ENCODE measurements at regions not wholly inside any gene's neighbourhood (a gene's known extent, or its start where the extent isn't known, plus 50 kb on each side); places are given as distances from the start of the nearest gene placed in this dataset.

DNA sequence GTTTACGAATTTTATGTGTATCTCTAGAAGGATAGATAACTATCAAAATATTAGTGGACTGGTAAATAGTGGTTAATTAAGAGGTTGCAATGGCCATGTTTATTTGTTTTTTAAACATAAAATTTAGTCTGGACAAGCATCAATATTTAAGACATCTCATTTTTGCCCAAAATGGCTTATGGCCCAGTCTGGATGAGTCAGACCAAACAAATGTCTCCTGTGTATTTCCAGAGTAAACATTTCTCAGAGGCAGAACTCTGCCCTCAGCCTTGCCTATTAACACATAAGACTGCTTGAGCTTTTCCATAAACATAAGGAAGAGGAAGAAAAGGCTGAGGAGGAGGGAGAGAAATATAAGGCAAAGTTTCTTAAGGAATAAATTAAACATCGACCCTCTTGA is 277.1 kb upstream of the DIAPH2 start:
- TF ChIP-seq, protein P1, sequence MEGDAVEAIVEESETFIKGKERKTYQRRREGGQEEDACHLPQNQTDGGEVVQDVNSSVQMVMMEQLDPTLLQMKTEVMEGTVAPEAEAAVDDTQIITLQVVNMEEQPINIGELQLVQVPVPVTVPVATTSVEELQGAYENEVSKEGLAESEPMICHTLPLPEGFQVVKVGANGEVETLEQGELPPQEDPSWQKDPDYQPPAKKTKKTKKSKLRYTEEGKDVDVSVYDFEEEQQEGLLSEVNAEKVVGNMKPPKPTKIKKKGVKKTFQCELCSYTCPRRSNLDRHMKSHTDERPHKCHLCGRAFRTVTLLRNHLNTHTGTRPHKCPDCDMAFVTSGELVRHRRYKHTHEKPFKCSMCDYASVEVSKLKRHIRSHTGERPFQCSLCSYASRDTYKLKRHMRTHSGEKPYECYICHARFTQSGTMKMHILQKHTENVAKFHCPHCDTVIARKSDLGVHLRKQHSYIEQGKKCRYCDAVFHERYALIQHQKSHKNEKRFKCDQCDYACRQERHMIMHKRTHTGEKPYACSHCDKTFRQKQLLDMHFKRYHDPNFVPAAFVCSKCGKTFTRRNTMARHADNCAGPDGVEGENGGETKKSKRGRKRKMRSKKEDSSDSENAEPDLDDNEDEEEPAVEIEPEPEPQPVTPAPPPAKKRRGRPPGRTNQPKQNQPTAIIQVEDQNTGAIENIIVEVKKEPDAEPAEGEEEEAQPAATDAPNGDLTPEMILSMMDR (IDR thresholded peaks at IDR 0.05; ENCODE audit: insufficient read depth, low read depth, low read length) = no peak
- no peak for TF ChIP-seq EZH2 (IDR thresholded peaks at IDR 0.05; ENCODE audit: insufficient read depth, low read length)

All from astrocyte (in vitro differentiated cells and primary cell).